ENCODE measurements at regions not wholly inside any gene's neighbourhood (a gene's known extent, or its start where the extent isn't known, plus 50 kb on each side); places are given as distances from the start of the nearest gene placed in this dataset.

DNA sequence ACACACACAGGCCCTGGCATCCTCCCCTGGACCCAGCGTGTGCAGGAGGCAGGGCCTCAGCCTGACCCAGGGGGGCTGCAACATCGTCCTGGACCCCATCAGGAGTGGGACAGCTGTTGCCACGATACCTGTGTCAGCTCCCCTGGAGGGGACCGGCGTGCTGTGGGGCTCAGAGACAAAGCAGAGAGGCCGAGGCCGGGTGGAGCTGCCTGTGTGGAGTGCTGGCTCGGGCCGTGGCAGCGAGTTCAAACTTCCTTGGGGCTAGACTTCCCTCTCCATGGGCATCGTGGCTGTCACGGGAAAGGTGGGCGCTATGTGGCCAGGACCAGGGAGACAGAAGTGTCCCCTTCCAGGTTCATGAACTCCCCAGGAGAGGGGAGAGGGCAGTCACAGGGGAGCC, 155.0 kb upstream of the SFSWAP start:
- Histone ChIP-seq H3K9me3 (ENCODE audit: low read depth) (no peaks in the 10 kb centered on the region), H3K79me2 (ENCODE audit: low read depth) (no peaks in the 10 kb centered on the region), H2AFZ (replicated peaks) (no peak overlapping the region), H3K4me1 (no peaks in the 10 kb centered on the region), H3F3A (ENCODE audit: low read depth) (no peaks in the 10 kb centered on the region), H3K36me3 (no peaks in the 10 kb centered on the region), H3K9ac (no peak overlapping the region), H3K27ac (no peak overlapping the region), H4K20me1 (ENCODE audit: low read depth) (no peaks in the 10 kb centered on the region), H3K27me3 (no peaks in the 10 kb centered on the region), H3K4me3 (no peak overlapping the region), H3K4me2 (no peak overlapping the region)
- Mint-ChIP-seq H3K27ac (no peak overlapping the region), H3K27me3 (ENCODE audit: insufficient read depth, low read depth) (peaks cover 5% of the 10 kb centered on the region), H3K4me3 (no peak overlapping the region), H3K9me3 (no peaks in the 10 kb centered on the region), H3K36me3 (no peaks in the 10 kb centered on the region), H3K4me1 (peaks cover 7% of the 10 kb centered on the region)
- TF ChIP-seq, protein P1, sequence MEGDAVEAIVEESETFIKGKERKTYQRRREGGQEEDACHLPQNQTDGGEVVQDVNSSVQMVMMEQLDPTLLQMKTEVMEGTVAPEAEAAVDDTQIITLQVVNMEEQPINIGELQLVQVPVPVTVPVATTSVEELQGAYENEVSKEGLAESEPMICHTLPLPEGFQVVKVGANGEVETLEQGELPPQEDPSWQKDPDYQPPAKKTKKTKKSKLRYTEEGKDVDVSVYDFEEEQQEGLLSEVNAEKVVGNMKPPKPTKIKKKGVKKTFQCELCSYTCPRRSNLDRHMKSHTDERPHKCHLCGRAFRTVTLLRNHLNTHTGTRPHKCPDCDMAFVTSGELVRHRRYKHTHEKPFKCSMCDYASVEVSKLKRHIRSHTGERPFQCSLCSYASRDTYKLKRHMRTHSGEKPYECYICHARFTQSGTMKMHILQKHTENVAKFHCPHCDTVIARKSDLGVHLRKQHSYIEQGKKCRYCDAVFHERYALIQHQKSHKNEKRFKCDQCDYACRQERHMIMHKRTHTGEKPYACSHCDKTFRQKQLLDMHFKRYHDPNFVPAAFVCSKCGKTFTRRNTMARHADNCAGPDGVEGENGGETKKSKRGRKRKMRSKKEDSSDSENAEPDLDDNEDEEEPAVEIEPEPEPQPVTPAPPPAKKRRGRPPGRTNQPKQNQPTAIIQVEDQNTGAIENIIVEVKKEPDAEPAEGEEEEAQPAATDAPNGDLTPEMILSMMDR (IDR thresholded peaks at IDR 0.05), result no peak
- no peak for TF ChIP-seq EZH2phosphoT487 (IDR thresholded peaks at IDR 0.05)
- no peak for TF ChIP-seq EZH2 (IDR thresholded peaks at IDR 0.05)
- no peak for DNase-seq (ENCODE audit: low spot score)

DNA sequence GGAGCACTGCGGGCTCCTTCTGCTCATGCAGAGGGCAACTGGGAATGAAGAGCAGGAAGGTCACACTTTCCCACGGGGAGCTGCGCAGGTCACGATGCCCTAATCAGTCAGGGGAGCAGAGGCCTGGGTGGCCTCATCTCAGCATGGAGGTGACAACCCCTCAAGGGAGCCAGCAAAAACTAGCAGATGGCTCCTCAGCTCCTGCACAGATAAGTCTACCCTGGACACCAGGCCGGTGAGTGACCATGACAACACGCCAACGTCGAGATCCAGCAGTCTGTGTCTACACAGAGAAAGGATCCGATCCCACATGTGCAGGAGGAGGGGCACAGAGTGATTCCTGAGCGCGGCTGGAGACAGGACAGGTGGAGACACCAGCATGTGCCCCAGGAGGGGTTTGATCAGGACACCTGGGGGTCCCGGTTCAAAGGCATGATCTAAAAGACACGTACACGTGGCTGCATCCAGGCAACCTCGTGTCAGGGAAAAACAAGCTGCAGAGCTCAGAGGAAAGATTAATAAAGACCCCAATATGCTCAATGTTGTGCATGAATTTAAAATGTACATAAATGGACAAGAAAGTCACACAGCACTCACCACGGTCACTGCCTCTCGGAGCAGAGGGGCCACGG, 153.7 kb upstream of the SFSWAP start:
- no peak overlapping the region for H3K9ac ChIP-seq
- no peaks in the 10 kb centered on the region for H3K27me3 ChIP-seq
- no peak for DNase-seq (ENCODE audit: low spot score)
- Mint-ChIP-seq H3K4me1 (peaks cover 11% of the 10 kb centered on the region), H3K9me3 (no peaks in the 10 kb centered on the region), H3K36me3 (no peaks in the 10 kb centered on the region), H3K27me3 (ENCODE audit: insufficient read depth, low read depth) (peaks cover 5% of the 10 kb centered on the region), H3K27ac (no peak overlapping the region), H3K4me3 (peak overlapping the region; percentile 18)
- H3K27ac ChIP-seq, result no peak overlapping the region
- no peaks in the 10 kb centered on the region for H4K20me1 ChIP-seq (ENCODE audit: low read depth)
- H3K4me1 ChIP-seq, result no peaks in the 10 kb centered on the region
- no peak overlapping the region for H2AFZ ChIP-seq (replicated peaks)
- TF ChIP-seq, protein P1 (IDR thresholded peaks at IDR 0.05), result no peak
- TF ChIP-seq EZH2 (IDR thresholded peaks at IDR 0.05) (no peak), EZH2phosphoT487 (IDR thresholded peaks at IDR 0.05) (no peak)
- H3K36me3 ChIP-seq, result no peaks in the 10 kb centered on the region
- H3K79me2 ChIP-seq (ENCODE audit: low read depth), result no peaks in the 10 kb centered on the region
- no peaks in the 10 kb centered on the region for H3F3A ChIP-seq (ENCODE audit: low read depth)
- no peak overlapping the region for H3K4me2 ChIP-seq
- no peak overlapping the region for H3K4me3 ChIP-seq
- no peaks in the 10 kb centered on the region for H3K9me3 ChIP-seq (ENCODE audit: low read depth)

DNA sequence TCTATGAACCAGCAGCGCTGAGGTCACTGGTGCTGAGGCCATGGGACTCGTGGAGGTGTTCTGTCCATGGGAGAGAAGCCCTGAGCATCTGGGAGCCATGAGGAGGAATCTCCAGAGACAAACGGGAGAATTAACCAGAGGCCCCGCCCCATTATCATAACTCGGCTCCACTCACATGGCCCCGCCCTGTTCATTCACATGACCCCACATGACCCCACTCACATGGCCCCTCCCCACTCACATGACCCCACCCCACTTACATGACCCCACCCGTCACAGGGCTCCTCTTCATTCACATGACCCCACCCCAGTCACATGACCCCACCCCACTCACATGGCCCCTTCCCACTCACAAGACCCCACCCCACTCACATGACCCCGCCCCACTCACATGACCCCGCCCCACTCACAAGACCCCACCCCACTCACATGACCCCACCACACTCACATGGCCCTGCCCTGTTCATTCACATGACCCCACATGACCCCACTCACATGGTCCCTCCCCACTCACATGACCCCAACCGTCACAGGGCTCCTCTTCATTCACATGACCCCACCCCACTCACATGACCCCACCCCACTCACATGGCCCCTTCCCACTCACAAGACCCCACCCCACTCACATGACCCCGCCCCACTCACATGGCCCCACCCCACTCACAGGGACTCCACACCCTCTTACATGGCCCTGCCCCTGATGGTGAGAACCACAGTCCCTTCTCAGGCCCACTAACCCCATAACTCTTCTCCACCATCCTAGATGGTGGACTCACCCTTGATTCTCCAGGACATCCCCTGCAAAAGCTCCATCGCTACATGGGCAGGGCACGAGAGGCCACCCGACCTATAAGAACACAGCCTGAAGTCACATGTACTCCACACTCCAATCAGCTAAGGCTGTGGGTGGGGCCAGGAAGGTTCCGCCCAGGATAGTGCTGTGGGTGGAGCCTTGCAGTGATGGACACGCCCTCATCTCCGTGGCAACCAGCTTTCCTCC, 151.1 kb upstream of the SFSWAP start:
- peaks cover 2% of the 10 kb centered on the region for H3K27me3 Mint-ChIP-seq (ENCODE audit: insufficient read depth, low read depth)
- no peaks in the 10 kb centered on the region for H4K20me1 ChIP-seq (ENCODE audit: low read depth)
- H3K4me1 ChIP-seq, result no peaks in the 10 kb centered on the region
- H3K4me3 ChIP-seq, result no peak overlapping the region
- no peak for DNase-seq (ENCODE audit: low spot score)
- no peak overlapping the region for H3K27ac ChIP-seq
- H3K4me2 ChIP-seq, result no peak overlapping the region
- no peak for TF ChIP-seq EZH2phosphoT487 (IDR thresholded peaks at IDR 0.05)
- TF ChIP-seq EZH2 (IDR thresholded peaks at IDR 0.05), result no peak
- TF ChIP-seq, protein P1 (IDR thresholded peaks at IDR 0.05), result no peak
- no peaks in the 10 kb centered on the region for H3K9me3 ChIP-seq (ENCODE audit: low read depth)
- no peaks in the 10 kb centered on the region for H3K79me2 ChIP-seq (ENCODE audit: low read depth)
- peaks cover 19% of the 10 kb centered on the region for H3K4me1 Mint-ChIP-seq
- H3K4me3 Mint-ChIP-seq, result no peak overlapping the region
- H3K36me3 Mint-ChIP-seq, result no peaks in the 10 kb centered on the region
- H3K36me3 ChIP-seq, result no peaks in the 10 kb centered on the region
- H3F3A ChIP-seq (ENCODE audit: low read depth), result peaks cover 2% of the 10 kb centered on the region
- no peaks in the 10 kb centered on the region for H3K9me3 Mint-ChIP-seq
- no peaks in the 10 kb centered on the region for H3K27me3 ChIP-seq
- no peak overlapping the region for H3K27ac Mint-ChIP-seq
- H2AFZ ChIP-seq (replicated peaks), result no peak overlapping the region
- no peak overlapping the region for H3K9ac ChIP-seq
